OCI-LY1 (cell line): ENCODE measurements at regions not wholly inside any gene's neighbourhood (a gene's known extent, or its start where the extent isn't known, plus 50 kb on each side); places are given as distances from the start of the nearest gene placed in this dataset.

Source experiments
- H2AFZ ChIP-seq: fragments of 200-600 bp; sonication (generic), shearing (Covaris generic); 2 replicates; pipeline ENCODE4 v1.6.0; 2014; ENCODE audit warnings: antibody characterized with exemption, mild to moderate bottlenecking, low read length
- H3F3A ChIP-seq: fragments of 200-600 bp; sonication (generic), shearing (Covaris generic); 2 replicates; pipeline ENCODE4 v1.6.0; 2014; ENCODE audit warnings: mild to moderate bottlenecking, antibody characterized with exemption, low read length, moderate library complexity; ENCODE audit not compliant: insufficient read depth
- H3K27ac ChIP-seq: fragments of 200-600 bp; sonication (generic); 2 replicates; pipeline ENCODE4 v1.5.1; 2014; ENCODE audit warnings: low read length, mixed run types, mild to moderate bottlenecking, low read depth; ENCODE audit not compliant: poor library complexity, severe bottlenecking
- H3K27me3 ChIP-seq: fragments of 200-600 bp; sonication (generic); 2 replicates; pipeline ENCODE4 v1.6.0; 2014; ENCODE audit warnings: antibody characterized with exemption, mild to moderate bottlenecking, low read length, moderate library complexity; ENCODE audit not compliant: insufficient read depth
- H3K36me3 ChIP-seq: fragments of 200-600 bp; sonication (generic); 2 replicates; pipeline ENCODE4 v1.6.1; 2014; ENCODE audit warnings: mild to moderate bottlenecking, antibody characterized with exemption, low read length, moderate library complexity, mixed read lengths; ENCODE audit not compliant: insufficient read depth
- H3K4me1 ChIP-seq: fragments of 200-600 bp; sonication (generic); 2 replicates; pipeline ENCODE4 v1.5.1; 2014; ENCODE audit warnings: mild to moderate bottlenecking, low read length, moderate library complexity; ENCODE audit not compliant: insufficient read depth, severe bottlenecking
- H3K4me2 ChIP-seq: fragments of 200-600 bp; sonication (generic), shearing (Covaris generic); 2 replicates; pipeline ENCODE4 v1.6.1; 2014; ENCODE audit warnings: low read length
- H3K4me3 ChIP-seq: fragments of 200-600 bp; sonication (generic); 2 replicates; pipeline ENCODE4 v1.5.1; 2014; ENCODE audit warnings: low read length, low read depth, mild to moderate bottlenecking, mixed read lengths; ENCODE audit not compliant: poor library complexity, severe bottlenecking
- H3K79me2 ChIP-seq: fragments of 200-600 bp; shearing (Covaris generic); 2 replicates; pipeline ENCODE4 v1.6.1; 2016; ENCODE audit warnings: mixed run types, low read length, mixed read lengths; ENCODE audit not compliant: insufficient read depth
- H3K9ac ChIP-seq: fragments of 200-600 bp; sonication (generic), shearing (Covaris generic); 2 replicates; pipeline ENCODE4 v1.6.1; 2014; ENCODE audit warnings: mild to moderate bottlenecking, low read length, mixed read lengths
- H3K9me2 ChIP-seq: fragments of 200-600 bp; sonication (generic), shearing (Covaris generic); 2 replicates; pipeline ENCODE4 v1.6.1; 2014; ENCODE audit warnings: low read depth, mild to moderate bottlenecking, low read length, mixed read lengths
- H3K9me3 ChIP-seq: fragments of 200-600 bp; shearing (Covaris generic); 2 replicates; pipeline ENCODE4 v1.6.1; 2014; ENCODE audit warnings: low read length, mixed read lengths
- H4K20me1 ChIP-seq: fragments of 200-600 bp; sonication (generic), shearing (Covaris generic); 2 replicates; pipeline ENCODE4 v1.6.0; 2016; ENCODE audit warnings: mild to moderate bottlenecking, low read length; ENCODE audit not compliant: insufficient read depth
- EZH2 ChIP-seq: fragments of 200-600 bp; sonication (generic), shearing (Covaris generic); IDR thresholded peaks from 2 replicates; pipeline ENCODE4 v1.8.0; 2017; ENCODE audit warnings: borderline replicate concordance, mixed run types, mild to moderate bottlenecking, antibody characterized with exemption, low read length, moderate library complexity, mixed read lengths
- TF ChIP-seq, protein P1 (sequence below): fragments of 200-600 bp; sonication (generic), shearing (Covaris generic); IDR thresholded peaks from 2 replicates; pipeline ENCODE4 v1.5.1; 2017; ENCODE audit warnings: mild to moderate bottlenecking, antibody characterized with exemption, low read length, moderate library complexity, mixed read lengths

DNA sequence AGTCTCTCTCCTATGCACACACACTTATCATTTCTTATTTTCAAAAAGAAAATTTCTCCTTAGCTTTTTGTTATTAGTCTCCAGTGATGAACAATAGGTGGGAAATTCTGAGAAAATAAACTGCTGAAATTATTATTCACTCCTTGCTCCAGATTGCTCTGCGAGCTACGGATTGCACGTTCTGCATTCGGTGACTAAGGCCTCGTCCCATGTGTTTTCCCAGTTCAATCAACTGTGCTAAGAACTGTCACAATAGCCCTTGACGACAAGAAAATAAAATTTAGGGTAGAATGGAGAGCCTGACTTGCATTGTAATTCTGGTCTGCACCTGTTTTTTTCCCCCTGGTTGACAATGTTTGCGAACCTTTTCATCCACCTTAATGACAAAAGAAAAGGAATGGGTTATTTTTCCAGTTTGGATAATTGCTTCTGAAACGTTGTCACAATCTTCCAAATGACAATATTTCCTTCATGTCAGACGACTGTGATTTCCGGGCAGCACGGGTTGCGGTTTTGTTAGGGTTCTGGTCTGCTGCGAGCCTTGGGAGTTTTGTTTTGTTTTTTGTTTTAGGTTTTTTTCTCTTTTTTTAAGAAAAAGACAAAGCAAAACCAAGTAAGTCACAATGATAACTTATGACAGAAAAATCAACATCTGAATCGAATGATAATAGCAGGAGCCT lies 124.5 kb upstream of the NOCT start:
- no peak overlapping the region for H3K4me2 ChIP-seq
- H2AFZ ChIP-seq = no peak overlapping the region
- no peaks in the 10 kb centered on the region for H4K20me1 ChIP-seq
- H3K9me3 ChIP-seq = no peaks in the 10 kb centered on the region
- no peak overlapping the region for H3K9ac ChIP-seq
- H3K36me3 ChIP-seq = no peaks in the 10 kb centered on the region
- H3K4me1 ChIP-seq = no peaks in the 10 kb centered on the region
- no peak overlapping the region for H3K27ac ChIP-seq
- no peaks in the 10 kb centered on the region for H3K27me3 ChIP-seq
- TF ChIP-seq, protein P1, sequence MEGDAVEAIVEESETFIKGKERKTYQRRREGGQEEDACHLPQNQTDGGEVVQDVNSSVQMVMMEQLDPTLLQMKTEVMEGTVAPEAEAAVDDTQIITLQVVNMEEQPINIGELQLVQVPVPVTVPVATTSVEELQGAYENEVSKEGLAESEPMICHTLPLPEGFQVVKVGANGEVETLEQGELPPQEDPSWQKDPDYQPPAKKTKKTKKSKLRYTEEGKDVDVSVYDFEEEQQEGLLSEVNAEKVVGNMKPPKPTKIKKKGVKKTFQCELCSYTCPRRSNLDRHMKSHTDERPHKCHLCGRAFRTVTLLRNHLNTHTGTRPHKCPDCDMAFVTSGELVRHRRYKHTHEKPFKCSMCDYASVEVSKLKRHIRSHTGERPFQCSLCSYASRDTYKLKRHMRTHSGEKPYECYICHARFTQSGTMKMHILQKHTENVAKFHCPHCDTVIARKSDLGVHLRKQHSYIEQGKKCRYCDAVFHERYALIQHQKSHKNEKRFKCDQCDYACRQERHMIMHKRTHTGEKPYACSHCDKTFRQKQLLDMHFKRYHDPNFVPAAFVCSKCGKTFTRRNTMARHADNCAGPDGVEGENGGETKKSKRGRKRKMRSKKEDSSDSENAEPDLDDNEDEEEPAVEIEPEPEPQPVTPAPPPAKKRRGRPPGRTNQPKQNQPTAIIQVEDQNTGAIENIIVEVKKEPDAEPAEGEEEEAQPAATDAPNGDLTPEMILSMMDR = no peak
- TF ChIP-seq EZH2 = no peak
- H3K4me3 ChIP-seq = no peak overlapping the region
- no peaks in the 10 kb centered on the region for H3F3A ChIP-seq
- no peaks in the 10 kb centered on the region for H3K9me2 ChIP-seq
- H3K79me2 ChIP-seq = no peaks in the 10 kb centered on the region

GRCh38 chr4:138889216-138889615 lies 126.4 kb upstream of the NOCT start:
- H3K79me2 ChIP-seq = no peaks in the 10 kb centered on the region
- no peak overlapping the region for H3K4me3 ChIP-seq
- no peak overlapping the region for H3K9ac ChIP-seq
- H3K4me1 ChIP-seq = no peaks in the 10 kb centered on the region
- H3K27me3 ChIP-seq = no peaks in the 10 kb centered on the region
- H3F3A ChIP-seq = no peaks in the 10 kb centered on the region
- H3K4me2 ChIP-seq = no peak overlapping the region
- no peaks in the 10 kb centered on the region for H4K20me1 ChIP-seq
- no peaks in the 10 kb centered on the region for H3K36me3 ChIP-seq
- H3K9me2 ChIP-seq = no peaks in the 10 kb centered on the region
- H3K27ac ChIP-seq = no peak overlapping the region
- TF ChIP-seq, protein P1 = no peak
- TF ChIP-seq EZH2 = no peak
- no peak overlapping the region for H2AFZ ChIP-seq
- H3K9me3 ChIP-seq = no peaks in the 10 kb centered on the region

- H3K4me2 ChIP-seq = no peak overlapping the region
- no peak overlapping the region for H2AFZ ChIP-seq
- H3K27ac ChIP-seq = no peak overlapping the region
- no peaks in the 10 kb centered on the region for H3F3A ChIP-seq
- no peaks in the 10 kb centered on the region for H3K79me2 ChIP-seq
- no peaks in the 10 kb centered on the region for H3K4me1 ChIP-seq
- no peak overlapping the region for H3K4me3 ChIP-seq
- no peaks in the 10 kb centered on the region for H3K27me3 ChIP-seq
- H3K9me3 ChIP-seq = no peaks in the 10 kb centered on the region
- no peaks in the 10 kb centered on the region for H4K20me1 ChIP-seq
- no peaks in the 10 kb centered on the region for H3K36me3 ChIP-seq
- H3K9me2 ChIP-seq = no peaks in the 10 kb centered on the region
- TF ChIP-seq, protein P1 = no peak
- TF ChIP-seq EZH2 = no peak
- H3K9ac ChIP-seq = no peak overlapping the region
Measured at GRCh38 chr4:138887741-138888140, 127.8 kb upstream of the NOCT start.
